ENCODE measurements at regions not wholly inside any gene's neighbourhood (a gene's known extent, or its start where the extent isn't known, plus 50 kb on each side); places are given as distances from the start of the nearest gene placed in this dataset.
"Not testable (repeated sequence)": the region's sequence is repeated elsewhere in the genome, so short reads cannot be mapped to it uniquely, and the experiment has no call there.

DNA sequence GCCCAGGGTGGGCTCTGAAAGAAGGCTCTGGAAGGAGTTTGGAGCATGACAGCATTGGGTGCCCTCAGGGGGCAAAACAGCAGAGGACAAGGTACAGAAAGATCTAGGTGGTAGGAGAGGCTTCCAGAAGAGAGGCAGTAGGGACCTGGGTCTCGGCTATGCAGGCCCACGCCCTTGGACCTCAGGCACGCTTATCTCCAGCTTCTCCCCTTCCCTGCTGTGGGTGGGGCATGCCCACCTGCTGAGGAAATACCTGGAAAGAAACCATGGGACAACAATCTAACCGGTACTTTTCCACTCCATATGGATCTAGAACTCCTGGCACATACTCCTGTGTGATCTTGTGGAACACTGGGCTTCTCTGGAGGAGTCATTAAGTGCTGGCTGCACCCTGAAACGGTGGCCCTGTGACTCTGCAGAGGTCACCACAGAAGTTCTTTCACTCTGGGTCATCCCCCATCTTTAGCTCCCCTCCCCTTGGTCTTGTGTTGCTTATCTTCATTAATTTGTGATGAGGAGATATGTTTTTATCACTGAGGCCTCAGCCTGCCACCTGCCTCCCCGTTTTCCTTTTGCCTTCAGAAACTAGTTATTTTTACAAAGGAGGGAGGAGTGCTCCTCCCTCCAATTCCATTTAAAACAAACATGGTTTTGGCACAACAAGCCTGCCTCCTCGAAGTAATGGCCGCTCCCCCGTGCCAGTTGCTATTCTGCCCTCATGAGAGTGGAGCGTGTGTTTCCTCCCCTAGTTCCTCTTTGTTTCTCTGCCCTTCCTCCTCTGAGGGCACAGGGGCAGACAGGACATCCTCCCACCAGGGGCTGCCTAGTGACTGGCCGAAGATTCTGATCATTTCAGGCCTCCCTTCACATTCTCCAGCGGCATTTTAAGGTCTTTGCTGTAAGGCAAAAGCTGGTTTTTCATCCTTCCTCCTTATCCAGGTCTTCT, 78.0 kb upstream of the ATP5PO start:
- Histone ChIP-seq H3K4me2 (no peak overlapping the region), H3K4me1 (ENCODE audit: low read depth, poor library complexity, severe bottlenecking) (no peaks in the 10 kb centered on the region), H2AFZ (ENCODE audit: low read depth) (no peak overlapping the region), H3K9ac (no peak overlapping the region), H3K4me3 (IDR thresholded peaks at IDR 0.05; ENCODE audit: insufficient read depth, low read depth, low read length) (no peak overlapping the region), H3K27ac (no peak overlapping the region), H4K20me1 (ENCODE audit: insufficient read depth) (no peaks in the 10 kb centered on the region), H3K36me3 (ENCODE audit: insufficient read depth) (no peaks in the 10 kb centered on the region), H3K79me2 (ENCODE audit: insufficient read depth, low read depth) (no peaks in the 10 kb centered on the region), H3K27me3 (ENCODE audit: insufficient read depth, low read depth) (no peaks in the 10 kb centered on the region)
- TF ChIP-seq, protein P1, sequence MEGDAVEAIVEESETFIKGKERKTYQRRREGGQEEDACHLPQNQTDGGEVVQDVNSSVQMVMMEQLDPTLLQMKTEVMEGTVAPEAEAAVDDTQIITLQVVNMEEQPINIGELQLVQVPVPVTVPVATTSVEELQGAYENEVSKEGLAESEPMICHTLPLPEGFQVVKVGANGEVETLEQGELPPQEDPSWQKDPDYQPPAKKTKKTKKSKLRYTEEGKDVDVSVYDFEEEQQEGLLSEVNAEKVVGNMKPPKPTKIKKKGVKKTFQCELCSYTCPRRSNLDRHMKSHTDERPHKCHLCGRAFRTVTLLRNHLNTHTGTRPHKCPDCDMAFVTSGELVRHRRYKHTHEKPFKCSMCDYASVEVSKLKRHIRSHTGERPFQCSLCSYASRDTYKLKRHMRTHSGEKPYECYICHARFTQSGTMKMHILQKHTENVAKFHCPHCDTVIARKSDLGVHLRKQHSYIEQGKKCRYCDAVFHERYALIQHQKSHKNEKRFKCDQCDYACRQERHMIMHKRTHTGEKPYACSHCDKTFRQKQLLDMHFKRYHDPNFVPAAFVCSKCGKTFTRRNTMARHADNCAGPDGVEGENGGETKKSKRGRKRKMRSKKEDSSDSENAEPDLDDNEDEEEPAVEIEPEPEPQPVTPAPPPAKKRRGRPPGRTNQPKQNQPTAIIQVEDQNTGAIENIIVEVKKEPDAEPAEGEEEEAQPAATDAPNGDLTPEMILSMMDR (conservative IDR thresholded peaks at IDR 0.05; ENCODE audit: low read depth, low read length): no peak

DNA sequence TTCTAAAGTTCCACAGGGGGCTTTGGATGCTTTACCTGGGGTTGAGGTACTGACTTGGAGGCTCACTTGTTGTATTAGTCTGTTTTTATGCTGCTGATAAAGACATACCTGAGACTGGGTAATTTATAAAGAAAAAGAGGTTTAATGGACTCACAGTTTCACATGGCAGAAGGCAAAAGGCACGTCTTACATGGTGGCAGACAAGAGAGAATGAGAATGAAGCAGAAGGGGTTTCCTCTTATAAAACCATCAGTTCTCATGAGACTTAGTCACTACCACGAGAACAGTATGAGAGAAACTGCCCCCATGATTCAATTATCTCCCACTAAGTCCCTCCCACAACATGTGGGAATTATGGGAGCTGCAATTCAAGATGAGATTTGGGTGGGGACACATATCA, 76.8 kb upstream of the ATP5PO start:
- not testable (repeated sequence) for H3K27me3 ChIP-seq (ENCODE audit: insufficient read depth, low read depth); H3K4me1 ChIP-seq (ENCODE audit: low read depth, poor library complexity, severe bottlenecking); H3K9ac ChIP-seq; H3K36me3 ChIP-seq (ENCODE audit: insufficient read depth); H3K4me2 ChIP-seq; H2AFZ ChIP-seq (ENCODE audit: low read depth); H3K4me3 ChIP-seq (IDR thresholded peaks at IDR 0.05; ENCODE audit: insufficient read depth, low read depth, low read length); H3K27ac ChIP-seq; H3K79me2 ChIP-seq (ENCODE audit: insufficient read depth, low read depth); H4K20me1 ChIP-seq (ENCODE audit: insufficient read depth)

DNA sequence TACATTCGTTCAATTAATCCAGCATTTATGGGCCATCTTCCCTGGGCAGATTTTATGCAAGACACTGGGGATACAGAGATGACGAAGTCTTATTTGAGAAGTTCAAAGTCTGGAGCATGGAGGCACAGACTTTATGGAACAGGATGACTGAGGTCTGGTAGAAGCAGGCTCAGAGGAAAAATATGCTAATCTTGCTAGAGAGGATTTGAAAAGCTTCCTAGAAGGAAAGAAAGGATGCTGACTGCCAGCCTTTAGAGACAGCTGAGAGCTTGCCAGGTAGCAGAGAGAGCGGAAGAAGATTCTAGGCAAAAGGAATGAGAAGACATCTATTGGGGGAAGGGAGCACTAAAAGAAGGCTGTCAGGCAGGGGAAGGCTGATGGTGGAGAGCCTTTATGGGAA, 75.5 kb upstream of the ATP5PO start:
- Histone ChIP-seq H3K4me2 (no peak overlapping the region), H3K27me3 (ENCODE audit: insufficient read depth, low read depth) (no peaks in the 10 kb centered on the region), H3K9ac (no peak overlapping the region), H3K79me2 (ENCODE audit: insufficient read depth, low read depth) (no peaks in the 10 kb centered on the region), H2AFZ (ENCODE audit: low read depth) (no peak overlapping the region), H3K4me1 (ENCODE audit: low read depth, poor library complexity, severe bottlenecking) (no peaks in the 10 kb centered on the region), H3K27ac (no peak overlapping the region), H3K4me3 (IDR thresholded peaks at IDR 0.05; ENCODE audit: insufficient read depth, low read depth, low read length) (no peak overlapping the region), H4K20me1 (ENCODE audit: insufficient read depth) (no peaks in the 10 kb centered on the region), H3K36me3 (ENCODE audit: insufficient read depth) (no peaks in the 10 kb centered on the region)
- TF ChIP-seq, protein P1 (conservative IDR thresholded peaks at IDR 0.05; ENCODE audit: low read depth, low read length): no peak

DNA sequence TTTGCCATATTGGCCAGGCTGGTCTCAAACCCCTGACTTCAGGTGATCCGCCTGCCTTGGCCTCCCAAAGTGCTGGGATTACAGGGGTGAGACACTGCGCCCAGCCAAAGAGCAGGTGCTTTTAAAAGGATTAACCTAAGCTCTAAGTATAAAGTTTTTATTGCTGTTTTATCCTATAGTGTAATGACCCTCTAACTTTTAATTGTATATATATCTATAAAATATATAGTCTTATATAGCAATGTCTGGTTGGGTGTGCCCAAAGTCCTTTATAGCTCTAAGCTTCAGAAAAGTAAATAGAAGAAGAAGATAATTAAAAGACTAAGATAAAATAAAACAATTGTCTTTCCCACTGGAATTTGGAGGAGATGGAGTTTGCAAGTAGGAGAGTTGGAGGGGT, 73.8 kb upstream of the ATP5PO start:
- H3K4me1 ChIP-seq (ENCODE audit: low read depth, poor library complexity, severe bottlenecking): no peaks in the 10 kb centered on the region
- H3K36me3 ChIP-seq (ENCODE audit: insufficient read depth): no peaks in the 10 kb centered on the region
- no peak overlapping the region for H3K4me2 ChIP-seq
- H3K4me3 ChIP-seq (IDR thresholded peaks at IDR 0.05; ENCODE audit: insufficient read depth, low read depth, low read length): no peak overlapping the region
- TF ChIP-seq, protein P1 (conservative IDR thresholded peaks at IDR 0.05; ENCODE audit: low read depth, low read length): no peak
- no peaks in the 10 kb centered on the region for H3K27me3 ChIP-seq (ENCODE audit: insufficient read depth, low read depth)
- no peak overlapping the region for H3K27ac ChIP-seq
- no peak overlapping the region for H3K9ac ChIP-seq
- H3K79me2 ChIP-seq (ENCODE audit: insufficient read depth, low read depth): no peaks in the 10 kb centered on the region
- no peak overlapping the region for H2AFZ ChIP-seq (ENCODE audit: low read depth)
- H4K20me1 ChIP-seq (ENCODE audit: insufficient read depth): no peaks in the 10 kb centered on the region

Measured in KMS-11 (cell line).